ENCODE measurements at regions not wholly inside any gene's neighbourhood (a gene's known extent, or its start where the extent isn't known, plus 50 kb on each side); places are given as distances from the start of the nearest gene placed in this dataset.

DNA sequence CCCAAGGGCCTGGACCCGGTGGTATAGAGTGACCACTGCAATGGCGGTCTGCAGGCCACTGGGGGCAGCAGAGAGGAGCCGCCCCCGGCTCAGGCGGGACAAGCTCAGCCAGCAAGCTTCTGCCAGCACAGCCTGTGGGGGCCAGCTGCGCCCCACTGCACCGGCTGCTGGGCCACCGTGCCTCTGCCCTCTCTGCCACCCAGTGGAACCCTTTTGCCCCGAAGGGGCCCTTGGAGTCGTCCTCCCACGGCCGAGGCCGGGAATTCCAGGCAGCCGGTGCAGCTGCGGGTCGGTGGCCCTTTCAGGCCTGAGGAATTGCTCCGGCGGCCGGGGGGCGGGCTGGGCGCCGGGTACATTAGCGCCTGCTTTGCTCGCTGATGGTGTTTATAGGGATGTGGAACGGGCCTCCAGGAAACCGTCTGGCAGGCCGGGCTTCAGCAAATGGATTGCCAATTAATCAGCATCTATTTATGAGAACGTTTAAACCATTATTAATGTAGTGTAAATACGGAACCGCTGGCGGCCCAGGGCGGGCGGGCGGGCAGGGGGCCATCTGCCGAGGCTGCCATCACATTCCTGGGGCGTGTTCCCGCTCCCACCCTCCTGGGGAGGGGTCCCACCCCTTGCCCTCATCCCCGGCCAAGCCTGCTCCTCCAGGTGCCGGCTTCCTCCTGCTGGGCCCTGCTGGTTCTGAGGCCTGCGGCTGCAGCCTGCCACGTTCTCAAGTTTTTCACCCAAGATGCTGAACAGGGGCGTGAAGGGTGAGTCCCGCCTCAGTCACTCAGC, 127.4 kb downstream of the BARX1 start:
- DNase-seq: no peak

DNA sequence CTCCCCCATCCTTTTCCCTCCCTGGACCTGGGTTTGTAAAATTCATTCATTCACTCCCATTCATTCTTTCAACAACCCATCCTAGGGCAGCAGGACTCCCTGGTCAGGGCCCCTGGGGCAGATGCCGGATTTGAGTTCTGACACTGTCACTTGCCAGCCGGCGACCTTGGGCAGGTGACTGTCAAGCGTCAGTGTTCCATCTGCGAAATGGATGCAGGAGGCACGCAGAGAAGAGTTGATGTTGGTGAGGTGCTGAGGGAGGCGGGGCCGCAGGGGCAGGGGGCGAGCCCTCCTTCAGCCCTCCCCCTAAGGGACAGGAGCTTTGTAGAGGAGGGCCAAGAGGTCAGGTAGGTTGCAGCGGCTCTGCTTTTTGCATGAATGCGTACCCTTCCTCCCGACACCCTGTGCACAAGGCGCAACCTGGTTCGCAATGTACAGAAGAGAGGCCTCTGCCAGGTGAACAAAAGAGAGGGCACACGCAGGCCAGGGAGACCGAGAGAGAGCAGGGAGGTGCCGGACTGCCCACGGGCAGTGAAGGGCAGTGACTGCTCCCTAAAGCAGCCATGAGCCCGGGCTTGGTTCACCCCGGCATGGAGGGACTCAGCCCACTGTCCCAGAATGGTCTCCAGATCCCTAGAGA, 128.1 kb downstream of the BARX1 start:
- no peak for DNase-seq

- DNase-seq: no peak
These were observed 128.9 kb downstream of the BARX1 start for GRCh38 chr9:93826209-93826608.

- no peak for DNase-seq
These were observed 129.6 kb downstream of the BARX1 start for GRCh38 chr9:93825348-93826115.

- DNase-seq: no peak
These were observed 130.5 kb downstream of the BARX1 start for GRCh38 chr9:93824386-93825294.

DNA sequence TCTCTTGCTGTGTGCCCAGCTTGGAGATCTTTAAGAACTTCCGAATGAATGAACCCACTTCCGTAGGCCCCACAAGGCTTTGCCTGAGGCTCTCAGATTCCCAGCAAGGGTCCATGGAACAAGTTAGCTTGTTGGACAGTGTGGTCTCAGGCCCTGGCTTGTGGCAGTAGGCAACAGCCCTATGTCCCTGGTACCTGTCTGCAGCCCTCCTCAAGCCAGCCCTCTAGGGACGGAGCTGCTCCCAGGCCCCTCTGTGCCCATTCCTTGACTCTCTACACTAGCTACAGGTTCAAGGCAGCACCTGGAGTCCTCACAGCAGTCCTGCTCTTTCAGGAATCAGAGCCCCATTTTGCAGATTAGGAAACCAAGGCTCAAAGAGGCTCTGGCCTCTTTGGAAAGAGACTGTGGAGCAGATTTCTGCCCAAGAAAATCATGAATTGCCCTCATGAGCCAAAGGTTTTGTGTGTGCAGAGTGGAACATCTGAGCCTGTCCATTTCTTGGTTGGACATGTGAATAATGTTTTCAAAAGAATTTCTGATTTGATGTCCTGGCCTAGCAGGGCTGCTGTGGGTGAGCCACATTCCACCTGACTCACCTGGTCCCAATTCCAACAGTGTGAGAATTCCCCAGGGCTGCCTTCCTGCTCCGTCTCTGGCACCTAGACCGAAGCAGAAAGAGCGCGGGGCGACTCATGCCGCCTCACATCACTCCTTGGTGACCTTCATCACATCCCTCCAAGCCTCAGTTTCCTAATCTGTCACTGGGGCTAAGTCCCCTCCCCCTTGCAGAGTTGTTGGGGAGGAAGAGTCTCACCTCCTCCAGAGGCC, 131.7 kb downstream of the BARX1 start:
- no peak for DNase-seq

- no peak for DNase-seq
These were observed 132.9 kb downstream of the BARX1 start for GRCh38 chr9:93822229-93822628.

DNA sequence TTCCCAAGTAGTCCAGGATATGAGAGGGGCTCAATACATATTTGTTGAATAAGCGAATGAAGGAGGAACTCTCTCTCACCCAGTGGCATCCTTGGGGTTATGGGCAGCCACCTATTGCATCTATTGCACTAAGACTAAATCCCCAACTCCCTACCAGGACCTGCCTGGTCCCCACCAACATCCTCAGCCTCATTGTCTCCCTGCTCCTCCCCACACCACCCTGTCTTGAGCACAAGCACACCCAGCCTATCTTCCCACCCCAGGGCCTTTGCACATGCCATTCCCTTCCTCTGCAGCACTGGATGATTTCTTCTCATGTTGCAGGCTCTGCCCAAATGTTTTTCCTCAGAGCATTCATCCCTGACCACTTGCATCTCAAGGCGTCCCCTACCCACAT, 133.8 kb downstream of the BARX1 start:
- no peak for DNase-seq

DNA sequence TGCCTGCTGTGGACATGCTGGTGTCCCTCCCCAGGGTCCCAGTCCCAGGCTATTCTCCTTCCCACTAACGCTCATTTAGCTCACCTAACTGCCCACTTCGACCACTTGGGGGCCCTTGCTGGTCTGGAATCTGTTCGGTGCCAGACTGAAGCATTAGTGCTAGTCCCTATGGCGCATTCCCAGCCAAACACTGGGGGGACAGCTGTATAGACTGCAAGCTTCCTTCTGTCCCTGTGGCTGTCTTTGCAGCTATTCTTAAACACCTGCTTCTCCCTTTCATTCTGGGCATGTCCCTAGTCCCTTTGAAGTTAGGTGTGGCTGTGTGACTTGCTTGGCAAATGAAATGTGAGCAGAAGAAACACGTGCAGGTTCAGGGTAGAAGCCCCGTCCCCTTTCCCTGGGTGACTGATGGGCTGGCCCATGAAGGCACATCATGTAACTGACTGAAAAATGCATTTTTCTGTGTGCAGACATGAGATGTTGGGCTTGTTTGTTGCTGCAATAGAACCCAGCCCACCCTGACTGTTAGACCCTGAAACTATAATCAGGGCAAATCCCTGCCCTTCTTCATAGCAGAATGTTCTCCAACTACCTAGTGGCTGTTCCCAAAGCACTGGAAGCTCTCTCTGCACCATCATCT, 134.4 kb downstream of the BARX1 start:
- DNase-seq: no peak

GRCh38 chr9:93819905-93820304, 135.2 kb downstream of the BARX1 start:
- no peak for DNase-seq

GRCh38 chr9:93818827-93819472, 136.2 kb downstream of the BARX1 start:
- DNase-seq: no peak

DNA sequence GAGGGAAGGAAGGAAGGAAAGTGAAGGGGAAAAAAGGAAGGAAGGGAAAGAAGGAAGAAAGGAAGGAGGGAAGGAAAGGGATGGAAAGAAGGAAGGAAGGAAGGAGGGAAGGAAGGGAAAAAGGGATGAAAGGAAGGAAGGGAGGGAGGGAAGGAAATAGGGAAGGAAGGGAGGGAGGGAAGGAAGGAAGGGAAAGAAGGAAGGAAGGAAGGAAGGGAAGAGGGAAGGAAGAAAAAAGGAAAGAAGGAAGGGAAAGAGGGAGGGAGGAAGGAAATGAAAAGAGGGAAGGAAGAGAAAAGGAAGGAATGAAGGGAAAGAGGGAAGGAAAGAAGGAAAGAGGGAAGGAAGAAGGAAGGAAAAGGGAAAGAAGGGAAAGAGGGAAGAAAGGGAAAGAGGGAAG, 136.9 kb downstream of the BARX1 start:
- no peak for DNase-seq

DNA sequence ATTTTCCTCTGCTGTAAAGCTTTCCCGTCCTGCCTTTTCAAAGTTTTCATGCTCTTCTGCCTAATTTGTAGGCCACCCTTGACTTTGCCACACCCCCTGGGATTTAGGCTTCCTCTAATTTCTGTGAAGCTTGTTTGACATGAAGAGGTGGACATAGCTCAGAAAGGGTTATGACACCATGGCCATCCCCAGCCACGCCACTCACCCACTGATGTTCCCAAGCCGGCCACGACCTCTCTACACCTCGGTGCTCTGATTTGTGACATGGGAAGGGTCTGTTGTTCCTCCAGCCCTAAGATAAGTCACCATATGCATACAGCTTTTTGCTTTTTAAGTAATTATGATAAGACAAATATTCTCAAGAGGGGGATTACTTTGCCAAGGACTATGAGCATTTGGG, 139.5 kb downstream of the BARX1 start:
- DNase-seq: no peak

DNA sequence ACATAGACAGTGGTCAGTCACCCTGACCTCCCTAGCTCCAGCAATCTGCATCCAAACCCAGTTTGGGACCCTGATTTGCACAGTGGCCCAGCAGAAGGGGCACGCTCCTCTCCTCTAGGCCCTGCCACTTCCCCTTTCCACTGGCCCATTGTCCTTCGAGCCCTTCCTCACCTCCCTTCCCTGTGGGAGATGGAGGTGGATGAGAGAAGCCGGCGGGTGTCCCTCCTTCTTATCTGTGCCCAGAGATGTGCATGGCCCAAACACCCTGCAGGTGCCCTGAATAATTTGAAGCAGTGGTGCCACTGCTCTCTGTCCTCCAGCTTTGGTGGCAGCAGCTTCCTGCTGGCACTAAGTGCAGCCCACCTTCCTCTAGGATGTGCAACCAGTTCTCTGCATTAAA, 140.0 kb downstream of the BARX1 start:
- DNase-seq: no peak

- DNase-seq: peak; percentile 98
These were observed 140.8 kb downstream of the BARX1 start for GRCh38 chr9:93814077-93814956.

DNA sequence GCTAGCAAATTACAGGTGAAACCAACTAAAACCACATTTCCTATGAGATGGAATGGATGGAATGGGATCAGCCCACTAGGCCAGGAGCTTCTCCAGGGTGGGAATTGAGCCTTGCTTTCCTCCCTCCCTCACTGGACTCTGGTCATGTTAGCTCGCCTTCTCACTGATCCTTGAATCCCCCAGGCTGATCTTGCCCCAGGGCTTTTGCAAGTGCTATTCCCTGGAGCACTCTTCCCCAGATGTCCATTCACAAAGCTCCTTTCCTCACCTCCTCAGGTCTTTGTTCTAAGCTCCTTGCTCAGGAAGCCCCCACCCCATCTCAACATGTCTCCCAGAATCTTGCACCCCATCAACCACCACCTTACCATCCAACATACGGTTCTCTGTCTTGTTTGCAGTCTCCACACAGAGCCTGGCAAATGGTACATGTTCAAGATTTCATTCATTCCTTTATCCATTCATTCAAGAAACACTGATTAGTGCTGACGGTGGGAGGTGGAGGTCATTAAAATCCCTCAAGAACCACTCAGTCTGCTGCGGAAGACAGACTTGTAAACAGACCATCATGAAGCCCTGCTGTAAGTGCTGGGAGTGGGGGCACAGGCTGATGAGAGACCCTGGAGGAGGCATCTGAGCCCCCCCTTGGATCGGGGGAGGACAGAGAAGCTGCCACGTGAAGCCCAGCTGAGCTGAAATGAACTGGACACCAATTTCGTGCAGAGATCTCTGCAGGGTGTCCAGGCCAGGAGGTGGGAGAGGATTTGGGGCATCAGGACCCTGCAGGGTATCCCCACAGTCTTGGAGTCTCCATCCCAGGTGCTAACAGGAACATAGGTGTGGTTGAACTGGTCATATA, 141.7 kb downstream of the BARX1 start:
- no peak for DNase-seq

- no peak for DNase-seq
These were observed 142.8 kb downstream of the BARX1 start for GRCh38 chr9:93812410-93812668.

DNA sequence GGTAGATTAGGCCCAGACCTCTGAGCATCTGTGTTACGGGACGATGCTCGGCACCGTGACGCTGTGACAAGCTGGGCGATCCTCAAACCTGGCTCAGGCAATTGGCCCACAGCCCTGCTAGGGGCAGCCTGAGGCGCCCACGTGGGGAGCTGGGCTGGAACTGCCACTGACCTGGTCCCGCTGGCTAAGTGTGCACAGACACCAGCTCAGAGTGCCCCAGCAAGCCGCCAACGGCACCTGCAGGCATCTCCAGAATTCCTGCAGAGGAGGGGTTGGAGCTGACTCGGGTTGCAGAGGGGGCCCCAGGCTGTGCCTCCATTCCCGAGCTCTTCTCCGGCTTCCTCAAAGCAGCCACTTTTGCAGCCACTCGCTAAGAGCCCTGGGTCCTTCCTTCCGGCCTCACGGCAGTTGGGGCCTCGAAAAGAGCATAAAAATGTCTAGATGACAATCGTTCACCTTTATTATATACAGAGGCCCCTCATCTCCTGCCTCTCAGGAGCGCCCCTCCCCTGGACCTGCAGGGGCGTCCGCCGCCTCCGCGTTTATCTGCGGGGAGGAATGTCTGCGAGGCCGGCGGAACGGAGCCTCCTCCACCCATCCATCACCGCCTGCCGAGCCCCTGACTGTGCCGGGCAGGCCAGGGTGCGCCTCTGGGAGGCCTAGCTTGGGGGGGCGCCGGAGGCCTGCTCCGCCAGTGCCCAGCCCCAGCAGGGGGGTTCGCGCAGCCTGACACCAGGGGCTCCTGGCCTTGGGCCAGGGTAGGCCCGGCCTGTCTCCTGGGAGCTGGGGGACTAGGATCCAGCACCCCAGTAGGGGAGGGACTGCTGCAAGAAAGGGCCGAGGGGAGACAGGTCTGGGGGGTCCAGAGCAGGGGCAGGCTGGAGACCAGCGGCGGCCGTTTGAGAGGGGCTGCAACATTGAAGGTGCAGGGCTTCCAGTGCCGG, 144.9 kb downstream of the BARX1 start:
- no peak for DNase-seq

Measured in NCI-H1105 (cell line).